ENCODE measurements at regions not wholly inside any gene's neighbourhood (a gene's known extent, or its start where the extent isn't known, plus 50 kb on each side); places are given as distances from the start of the nearest gene placed in this dataset.

DNA sequence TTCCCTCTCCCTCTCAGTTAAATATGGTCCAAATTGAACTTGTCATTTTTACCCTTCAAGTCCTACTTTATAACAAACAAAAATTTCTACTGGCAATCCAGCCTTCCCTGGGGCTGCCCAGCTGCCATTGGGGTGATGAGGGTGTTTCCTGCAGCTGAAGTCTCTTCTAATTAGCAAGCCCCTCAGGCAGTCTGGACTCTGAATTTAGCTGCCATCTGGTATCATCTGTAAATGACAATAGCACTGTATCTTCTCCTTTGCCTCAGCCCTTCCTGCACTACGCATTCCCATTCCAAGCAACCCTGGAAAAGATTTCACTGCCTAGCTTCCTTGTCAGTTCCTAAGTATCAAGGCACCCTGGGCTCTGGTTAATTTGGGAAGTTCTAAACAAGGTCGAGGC, 331.1 kb upstream of the KLF12 start:
- DNase-seq = no peak

DNA sequence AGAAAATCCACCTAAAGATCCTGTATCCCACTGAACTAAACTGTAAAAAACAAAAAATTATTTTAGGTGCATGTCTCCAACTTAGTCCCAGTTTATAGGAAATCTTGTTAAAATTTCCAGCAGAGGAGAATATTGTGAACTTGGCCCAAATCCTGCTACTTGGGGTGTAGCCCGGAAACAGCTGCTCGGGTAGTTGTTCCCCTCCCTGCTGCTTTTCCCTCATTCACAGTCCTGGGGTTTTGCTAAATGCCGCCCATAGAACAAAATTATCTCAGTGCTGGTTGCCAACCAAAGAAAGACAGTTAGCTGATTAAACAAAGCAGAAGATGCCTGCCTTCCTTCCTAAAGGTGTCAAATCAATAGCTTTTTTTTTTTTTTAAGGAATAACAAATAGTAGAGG, 330.5 kb upstream of the KLF12 start:
- DNase-seq = no peak

DNA sequence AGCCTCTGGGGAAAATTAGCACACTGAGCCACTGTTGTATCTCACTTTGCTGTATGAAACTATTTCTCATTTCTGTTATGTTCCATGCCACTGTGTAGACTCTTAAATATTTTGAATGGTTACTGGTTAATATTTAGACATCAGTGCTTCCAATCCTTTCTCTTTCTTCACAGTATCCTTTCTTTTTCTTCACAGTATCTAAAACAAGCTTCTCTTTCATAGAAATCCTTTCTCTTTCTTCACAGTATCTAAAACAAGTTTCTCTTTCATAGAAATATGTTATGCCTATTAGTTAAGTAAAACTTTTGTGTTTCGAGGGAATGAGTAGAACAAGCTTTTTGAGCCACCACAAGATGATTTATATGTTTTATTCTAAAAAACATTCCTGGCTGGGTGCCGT, 326.8 kb upstream of the KLF12 start:
- DNase-seq = no peak

DNA sequence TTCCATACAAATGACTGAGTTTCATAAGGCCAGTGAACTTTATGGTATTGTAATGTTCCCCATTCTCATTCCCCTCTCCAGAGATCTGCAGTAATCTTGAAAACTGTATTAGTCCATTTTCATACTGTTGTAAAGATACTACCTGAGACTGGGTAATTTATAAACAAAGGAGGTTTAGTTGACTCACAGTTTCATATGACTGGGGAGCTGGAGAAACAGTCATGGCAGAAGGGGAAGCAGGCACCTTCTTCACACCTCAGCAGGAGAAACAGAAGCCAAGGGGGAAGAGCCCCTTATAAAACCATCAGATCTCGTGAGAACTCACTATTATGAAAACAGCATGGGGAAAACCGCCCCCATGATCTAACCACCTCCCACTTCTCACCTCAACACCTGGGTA, 318.7 kb upstream of the KLF12 start:
- DNase-seq = no peak

DNA sequence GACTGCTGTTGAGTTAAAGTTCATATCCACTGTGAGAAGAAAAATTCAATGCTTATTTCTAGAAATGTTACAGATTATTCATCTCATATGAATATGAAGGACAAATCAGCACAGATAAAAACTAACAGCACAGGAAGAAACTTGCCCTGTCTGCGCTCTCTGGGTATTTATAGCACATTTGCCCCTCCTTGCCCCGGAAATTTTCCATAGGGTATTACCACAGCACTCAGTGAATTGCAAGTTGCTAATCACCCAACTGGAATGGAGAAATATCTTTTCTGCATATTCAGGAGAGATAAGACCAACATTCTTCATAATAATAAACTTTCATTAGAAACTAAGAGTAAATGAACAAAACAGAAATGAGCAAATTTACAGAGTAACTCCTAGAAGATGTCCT, 318.0 kb upstream of the KLF12 start:
- no peak for DNase-seq

DNA sequence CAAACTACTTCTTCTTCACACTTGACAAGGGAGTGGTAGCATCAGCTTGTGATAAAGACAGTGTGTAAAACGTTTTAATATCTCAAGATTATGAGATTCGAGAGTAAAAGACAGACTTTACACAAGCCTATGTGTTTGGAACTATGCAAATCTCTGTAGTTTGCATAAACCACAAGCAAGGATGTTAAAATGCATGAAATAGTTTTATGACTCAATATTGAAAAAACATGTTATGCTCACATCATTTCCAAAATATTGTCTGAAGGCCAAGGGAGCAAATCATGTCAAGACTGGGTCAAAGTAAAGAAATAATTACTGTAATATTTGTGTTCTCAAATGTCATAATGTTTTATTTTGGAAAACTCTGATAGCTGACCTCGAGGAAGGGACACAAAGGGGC, 316.8 kb upstream of the KLF12 start:
- peak; percentile 58 for DNase-seq

DNA sequence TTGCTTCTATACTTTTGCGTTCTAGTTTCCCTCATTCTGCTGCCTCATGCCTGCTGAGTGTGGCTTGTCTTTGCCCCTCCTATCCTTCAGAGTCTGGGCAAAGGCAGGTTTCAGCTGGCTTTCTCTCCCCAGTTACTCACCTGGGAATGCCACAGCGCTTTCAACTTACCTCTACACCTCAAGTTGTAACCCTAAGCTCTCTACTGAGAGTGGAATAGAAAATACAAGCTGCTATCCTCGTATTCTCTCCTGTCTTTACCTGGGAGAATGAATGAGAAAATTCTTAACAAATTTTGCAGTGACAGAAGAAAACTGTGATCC, 316.3 kb upstream of the KLF12 start:
- DNase-seq = no peak

DNA sequence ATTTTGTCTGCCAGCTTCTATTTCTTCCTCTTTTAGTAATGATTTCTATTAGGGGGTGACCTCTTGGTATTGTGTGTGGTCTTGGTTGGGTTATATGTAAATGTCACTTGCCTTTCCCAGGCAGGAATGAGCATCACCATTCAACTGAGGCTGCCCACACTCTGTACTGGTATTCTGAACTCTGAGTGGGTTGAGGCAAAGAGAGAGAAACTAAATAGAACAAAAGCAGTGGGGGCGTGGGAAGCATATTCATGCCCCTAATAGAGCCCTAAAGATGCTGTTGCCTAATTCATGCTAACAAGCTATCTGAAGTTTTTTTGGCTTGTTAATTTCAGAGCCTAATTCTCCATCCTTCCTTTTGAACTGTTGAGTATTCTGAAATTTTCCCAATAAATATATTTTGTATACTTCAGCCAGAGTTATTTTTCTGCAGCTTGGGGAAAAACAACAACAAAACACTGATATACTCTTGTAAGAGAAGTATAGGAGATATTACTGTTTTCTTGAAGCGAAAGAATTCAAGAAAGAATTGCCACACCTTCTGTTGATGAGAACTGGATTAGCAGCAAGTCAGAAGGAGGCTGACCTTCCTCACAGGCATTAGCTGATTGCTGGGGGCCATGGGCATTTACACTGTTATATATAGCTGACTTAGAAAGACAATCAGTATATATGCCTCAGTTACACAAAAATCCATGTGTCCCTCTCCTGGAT, 315.8 kb upstream of the KLF12 start:
- no peak for DNase-seq

DNA sequence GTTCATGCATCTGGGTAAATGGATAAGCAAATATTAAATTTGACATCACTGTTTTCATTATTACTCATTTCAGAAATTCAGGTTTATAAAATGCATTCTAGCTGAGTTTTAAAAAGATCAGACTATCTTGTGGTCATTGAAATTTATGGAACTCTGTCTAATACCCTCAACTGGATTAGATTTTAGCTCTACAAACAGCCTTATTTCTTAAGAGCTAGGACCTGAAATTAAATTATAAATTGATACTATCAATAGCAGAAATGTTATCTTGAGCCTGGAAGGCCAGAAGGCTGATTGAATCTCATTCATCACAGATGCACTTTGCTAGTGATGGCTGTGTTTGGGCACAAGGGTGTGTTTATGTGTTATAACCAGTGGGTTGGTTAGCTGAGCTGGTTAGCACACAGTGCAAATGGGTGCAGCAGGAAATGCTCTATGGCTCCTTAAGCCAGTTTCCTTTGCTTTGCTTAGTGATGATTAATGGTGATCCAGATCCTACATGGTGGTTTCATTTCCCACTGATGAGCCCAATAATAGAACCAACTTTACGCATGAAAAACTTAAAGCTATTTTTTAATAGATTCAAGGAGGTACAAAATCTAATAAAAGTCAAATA, 310.8 kb upstream of the KLF12 start:
- no peak for DNase-seq

DNA sequence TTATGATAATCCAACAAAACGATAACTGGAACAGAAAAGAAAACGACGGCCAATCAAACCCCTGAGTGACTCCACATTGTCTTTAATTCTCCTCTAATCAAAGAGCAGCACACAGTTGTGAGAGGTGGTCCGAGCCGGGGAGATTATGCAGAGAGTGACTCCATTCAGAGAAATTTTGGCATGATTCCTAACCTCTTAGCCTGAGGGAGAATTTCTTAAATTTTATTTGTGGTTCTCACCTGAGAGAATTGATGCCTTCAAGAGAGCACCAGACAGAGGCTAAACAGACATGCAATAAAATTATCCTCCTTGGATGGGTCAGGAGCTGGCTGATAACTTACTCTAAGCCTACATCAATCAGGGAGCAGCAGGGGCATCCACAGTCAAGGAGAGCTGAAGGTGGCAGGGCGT, 310.0 kb upstream of the KLF12 start:
- no peak for DNase-seq

DNA sequence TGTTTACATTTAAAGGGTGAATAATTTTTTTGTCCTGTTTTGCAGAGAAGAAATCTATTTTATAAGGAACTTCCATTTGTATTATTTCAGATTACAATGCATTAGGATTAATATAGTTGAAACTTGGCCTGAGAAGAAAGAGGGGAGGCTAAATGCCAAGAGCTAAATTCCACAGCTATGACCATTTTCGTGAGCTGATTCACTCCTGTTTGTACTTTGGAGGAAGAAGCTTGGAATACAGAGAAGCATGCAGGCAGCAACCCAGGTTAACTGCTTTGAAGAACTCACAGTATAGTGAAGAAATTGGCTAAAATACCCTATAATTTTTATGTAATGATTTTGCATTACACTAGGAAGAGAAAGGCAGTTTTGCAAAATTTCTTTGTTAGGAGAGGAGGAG, 309.4 kb upstream of the KLF12 start:
- peak; percentile 73 for DNase-seq

DNA sequence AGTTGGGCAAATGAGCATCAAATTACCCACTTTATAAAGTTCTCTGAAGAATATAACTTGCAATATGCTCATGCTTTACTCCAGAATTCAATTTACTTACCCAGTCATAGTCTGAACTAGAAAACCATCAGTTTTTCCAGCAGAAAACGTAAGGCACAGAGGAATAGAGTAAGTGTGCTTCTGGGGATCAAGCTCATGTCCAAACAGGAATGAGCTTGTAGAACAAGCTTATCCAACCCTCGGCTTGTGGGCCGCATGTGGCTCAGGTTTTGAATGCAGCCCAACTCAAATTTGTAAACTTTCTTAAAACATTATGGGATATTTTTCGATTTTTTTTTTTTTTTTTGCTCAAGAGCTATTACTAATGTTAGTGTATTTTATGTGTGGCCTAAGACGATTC, 308.5 kb upstream of the KLF12 start:
- no peak for DNase-seq

DNA sequence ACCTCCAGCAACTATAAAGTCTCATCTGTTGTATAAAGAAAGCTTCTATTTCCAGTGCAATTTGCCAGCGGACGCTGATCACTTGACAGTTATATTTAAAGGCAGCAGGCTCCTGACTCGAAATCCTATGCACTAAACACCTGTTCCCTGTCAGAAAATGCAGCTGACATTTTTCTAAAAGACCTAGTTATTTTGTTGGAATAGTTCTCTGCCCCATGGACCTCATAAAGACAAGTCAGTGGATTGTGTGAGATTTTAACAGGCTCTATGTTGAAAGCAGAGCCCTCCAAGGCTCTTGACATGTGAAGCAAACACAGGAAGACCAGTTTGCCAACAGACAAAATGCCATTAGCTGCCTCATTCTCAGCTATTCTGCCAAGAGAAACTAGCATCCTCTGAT, 304.7 kb upstream of the KLF12 start:
- DNase-seq = no peak

DNA sequence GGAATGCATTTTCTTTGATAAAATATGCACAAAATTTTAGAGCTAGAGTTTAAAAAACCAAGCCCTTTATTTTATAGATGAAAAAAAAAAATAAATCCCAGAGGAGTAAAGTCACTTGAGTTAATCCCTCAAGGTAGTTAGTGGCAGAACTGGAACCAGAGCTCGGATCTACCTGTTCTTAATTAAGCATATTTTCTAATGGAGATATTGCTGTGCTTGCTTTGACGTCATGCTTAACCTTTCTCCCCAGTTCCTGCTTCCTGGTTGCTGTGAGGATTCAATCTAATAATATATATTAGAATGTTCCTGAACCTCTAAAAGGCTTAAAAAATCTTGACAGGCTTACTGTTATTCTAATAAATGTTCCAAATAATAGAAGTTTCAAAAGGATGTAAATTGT, 300.6 kb upstream of the KLF12 start:
- DNase-seq = no peak

DNA sequence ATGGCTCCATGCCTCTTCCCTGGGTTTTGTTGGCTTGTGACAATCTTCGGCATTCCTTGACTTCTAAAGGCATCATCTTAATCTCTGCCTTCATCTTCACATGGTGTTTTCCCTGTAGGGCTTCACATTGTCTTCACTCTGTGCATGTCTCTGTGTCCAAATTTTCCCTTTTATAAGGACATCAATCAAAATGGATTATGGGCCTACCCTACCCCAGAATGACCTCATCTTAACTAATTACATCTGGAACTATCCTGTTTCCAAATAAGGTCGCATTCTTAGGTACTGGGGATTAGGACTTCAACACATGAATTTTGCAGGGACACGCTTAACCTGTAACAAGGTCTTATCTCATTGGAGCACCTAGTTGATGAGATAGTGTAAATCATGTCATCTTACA, 290.3 kb upstream of the KLF12 start:
- DNase-seq = no peak

DNA sequence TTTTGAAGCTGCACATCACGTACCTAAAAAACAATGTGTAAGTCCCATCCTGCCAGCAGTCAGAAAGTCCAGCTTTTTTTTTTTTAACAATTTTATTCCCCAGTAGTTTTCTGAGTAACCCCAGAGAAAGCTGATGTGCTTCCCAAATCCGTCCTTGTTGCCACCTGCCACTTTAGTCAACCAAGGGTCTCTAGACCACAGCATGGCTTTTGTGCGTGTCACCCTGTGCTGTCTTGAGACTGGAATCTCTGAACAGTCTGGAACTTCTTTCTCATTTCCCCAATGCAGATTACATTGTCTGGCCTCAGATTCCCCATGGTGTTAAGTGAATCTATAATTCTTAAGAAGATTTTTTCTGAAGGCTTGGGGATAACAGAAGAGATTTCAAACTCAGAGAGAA, 289.2 kb upstream of the KLF12 start:
- DNase-seq = no peak

DNA sequence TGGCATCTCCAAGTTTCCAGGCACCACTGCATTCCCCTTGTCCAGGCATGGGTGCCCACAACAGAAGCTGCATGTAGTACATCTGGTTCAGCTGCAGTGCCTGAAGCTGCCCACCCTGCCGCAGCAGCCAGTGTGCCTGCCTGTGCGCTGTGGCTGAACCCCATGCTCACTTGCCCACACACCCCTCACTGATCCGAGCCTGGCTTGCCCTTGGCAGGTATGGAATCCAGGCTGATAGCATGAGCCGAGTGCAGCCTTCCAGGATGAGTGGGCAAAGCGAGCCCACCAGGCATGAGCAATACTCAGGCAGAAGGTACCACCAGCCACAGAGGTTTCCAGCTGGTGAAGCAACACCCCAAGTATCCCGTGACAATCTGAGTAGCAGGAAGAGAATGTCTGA, 280.3 kb upstream of the KLF12 start:
- no peak for DNase-seq

DNA sequence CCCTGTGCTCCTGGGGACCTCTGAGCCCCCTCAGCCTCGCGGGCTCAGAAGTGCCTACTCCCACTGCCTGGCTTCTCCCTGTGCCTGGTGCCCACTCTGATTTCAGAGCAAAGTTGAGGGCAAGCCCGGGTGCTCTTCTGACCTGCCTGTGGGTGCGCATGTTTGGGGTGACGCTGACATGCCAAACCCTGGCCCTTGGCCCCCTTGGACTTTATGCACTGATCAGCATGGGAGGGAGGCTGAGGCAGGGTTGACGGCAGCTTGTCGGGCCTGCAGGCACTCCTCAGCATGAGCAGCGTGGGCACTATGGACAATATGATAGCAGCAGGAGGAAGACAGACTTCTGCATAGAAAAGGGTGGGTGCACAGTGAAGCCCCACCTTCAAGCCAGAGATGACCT, 279.3 kb upstream of the KLF12 start:
- DNase-seq = no peak

DNA sequence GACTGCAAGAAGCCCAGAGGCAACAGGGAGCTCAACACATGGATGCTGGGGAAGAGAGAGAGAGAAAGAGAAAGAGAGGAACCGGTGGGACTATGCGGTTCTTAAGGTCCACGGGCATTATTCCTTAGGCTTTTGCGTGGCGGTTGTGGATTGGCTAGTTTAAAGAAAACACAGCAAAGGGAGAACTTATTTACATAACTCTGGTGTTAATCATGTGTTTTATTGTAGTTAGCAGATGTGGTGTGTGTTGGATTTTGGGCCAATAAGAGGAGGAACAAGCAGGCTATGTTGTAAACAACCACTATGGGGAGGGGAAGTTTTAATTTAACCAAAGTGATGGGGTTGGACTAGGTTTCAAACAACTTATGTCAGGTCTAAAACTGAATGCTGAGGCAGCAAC, 275.3 kb upstream of the KLF12 start:
- DNase-seq = peak; percentile 3

DNA sequence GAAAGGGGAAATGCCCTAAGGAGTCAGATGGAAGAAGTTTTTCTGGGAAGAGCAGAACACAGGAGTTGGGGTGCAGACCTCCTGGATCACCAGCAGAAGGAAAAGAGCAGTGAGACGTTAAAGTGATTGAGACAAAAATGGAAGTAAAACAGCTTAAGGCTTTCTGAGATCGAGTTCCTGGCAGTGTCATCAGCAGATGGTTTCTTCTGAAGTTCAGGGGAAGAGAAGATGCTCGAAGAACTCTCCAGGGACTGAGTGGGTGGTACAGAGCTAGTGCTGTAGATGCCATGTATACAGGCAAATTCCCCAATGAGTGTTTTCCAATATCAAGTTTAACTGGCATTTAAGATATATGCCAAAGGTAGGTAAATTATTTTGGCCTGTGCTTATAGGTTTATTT, 272.2 kb upstream of the KLF12 start:
- DNase-seq = no peak

DNA sequence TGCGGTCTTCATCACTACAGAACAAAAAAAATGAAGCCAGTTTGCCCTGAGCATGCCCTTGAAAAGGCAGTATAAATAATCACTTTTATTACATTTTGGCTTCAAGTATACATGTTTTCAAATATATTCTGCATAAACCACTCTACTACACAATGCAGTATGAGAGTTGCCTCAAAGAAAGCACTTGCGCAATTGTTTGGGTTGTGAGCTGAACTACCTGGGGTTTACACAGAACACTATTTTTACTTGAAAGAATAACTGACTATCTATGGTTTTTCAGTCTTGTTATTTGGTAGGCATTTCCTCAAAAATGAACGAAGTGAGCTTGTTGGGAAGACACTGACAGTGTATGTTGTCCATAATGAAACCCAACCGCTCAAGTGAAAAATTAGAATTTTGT, 264.4 kb upstream of the KLF12 start:
- no peak for DNase-seq

DNA sequence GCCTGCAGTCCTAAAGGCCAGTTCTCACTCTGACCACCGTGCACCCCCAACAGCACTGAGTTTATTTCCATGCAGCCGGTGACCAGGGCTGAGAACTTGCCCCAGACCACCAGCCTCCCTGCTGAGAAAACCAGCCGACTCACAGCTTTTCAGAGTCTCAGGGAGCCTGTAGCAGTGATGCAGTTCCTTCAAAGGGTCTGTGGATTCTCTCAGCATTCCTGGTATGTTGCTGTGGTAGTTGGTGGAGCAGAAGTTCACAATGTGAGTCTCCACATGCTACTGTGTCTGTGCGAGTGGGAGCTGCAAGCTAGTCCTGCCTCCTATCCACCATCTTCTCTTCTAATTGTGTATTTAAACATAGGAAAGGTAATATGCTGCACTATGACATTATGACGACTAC, 254.9 kb upstream of the KLF12 start:
- DNase-seq = no peak

DNA sequence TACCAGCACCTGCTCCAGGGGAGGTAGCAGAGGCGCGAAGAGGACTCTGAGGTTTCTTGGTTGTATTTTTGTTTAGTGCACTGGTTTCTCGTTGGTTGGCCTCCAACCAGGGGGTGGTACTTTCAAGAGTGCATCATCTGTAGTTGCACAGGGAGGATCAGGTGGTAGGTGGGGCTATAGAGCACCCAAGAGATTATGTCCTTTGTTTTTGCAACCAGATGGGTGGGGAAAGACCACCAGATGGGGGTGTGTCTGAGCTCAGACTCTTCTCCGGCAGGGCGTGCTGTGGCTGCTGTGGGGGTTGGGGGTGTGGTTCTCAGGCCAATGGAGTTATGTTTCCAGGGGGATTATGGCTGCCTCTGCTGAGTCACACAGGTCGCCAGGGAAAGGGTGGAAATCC, 254.4 kb upstream of the KLF12 start:
- no peak for DNase-seq

DNA sequence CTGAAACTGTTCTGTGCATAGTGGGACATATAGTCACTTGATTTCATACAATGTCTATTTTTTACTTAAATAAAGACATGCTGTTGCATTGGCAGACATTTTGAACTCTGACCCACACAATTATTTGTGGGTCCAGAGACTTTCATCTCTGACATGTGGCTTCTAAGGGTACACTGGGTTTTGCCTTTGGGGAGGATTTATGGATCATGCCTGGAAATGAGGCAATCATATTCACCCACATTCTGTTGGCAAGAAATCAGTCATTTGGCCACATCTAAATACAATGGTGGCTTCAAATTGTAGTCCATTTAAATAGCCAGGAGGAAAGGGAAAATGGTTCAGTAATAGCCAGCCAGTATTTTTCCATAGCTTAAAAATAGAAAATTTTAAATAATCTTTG, 238.3 kb upstream of the KLF12 start:
- DNase-seq = no peak

DNA sequence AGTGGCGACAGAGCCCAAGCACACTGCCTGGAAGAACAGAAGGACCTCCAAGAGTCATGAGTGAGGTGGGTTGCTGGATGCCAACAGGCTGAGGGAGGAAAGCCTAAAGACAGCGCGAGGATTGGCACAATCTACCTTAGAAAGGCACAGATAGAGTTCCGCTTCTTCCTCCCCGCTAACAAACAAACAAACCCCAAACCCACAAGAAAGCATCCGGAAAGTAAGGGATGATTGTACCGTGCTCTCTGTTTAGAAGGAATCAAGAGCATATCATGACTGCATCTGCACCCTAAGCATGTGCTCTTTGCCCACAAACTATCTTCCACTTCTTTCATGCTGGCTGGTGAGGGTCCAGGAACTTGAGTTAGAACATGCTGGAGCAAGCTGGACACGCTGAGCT, 233.0 kb upstream of the KLF12 start:
- no peak for DNase-seq
